HG03045 (cell line): ENCODE measurements at regions not wholly inside any gene's neighbourhood (a gene's known extent, or its start where the extent isn't known, plus 50 kb on each side); places are given as distances from the start of the nearest gene placed in this dataset.
A peak's percentile ranks its signal among the peaks of the same experiment; 100 is the strongest.

Source experiments
- ATAC-seq: cut with Tn5 transposase; IDR thresholded peaks from one replicate; pipeline ENCODE4 v1.9.1; 2021; ENCODE audit warnings: mild to moderate bottlenecking, moderate library complexity; ENCODE audit not compliant: unreplicated experiment

DNA sequence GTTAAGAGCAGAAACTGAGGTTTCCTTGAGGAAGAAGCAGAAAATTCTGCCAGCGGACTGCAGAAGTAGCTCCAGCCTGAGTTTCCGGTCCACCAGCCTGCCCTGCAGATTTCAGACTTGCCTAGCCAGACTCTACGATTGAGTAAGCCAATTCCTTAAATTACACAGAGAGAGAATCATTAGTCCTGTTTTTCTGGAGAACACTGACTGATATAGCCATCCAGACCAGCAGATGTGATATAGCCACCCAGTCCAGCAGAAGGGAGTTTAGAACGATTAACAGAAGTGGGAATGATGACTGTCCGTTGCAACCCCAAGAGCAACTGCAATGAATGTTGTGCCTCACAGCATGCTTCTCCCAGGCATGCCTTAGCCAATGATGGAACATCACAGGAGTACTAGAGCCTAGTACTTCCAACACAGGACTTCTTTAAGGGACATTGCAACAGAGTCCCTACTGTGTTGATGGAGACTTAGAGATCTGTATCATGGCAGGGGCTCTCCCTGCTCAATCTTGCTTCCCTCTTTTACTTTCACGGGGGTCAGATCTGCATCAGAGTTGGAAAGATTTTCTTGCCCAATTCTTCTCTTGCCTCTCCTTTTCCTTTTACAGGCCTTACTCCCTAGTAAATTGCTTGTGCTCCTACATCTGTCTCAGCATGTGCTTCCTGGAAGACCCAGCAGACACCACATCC is 264.6 kb upstream of the CLNK start:
- peak; percentile 61 for ATAC-seq

DNA sequence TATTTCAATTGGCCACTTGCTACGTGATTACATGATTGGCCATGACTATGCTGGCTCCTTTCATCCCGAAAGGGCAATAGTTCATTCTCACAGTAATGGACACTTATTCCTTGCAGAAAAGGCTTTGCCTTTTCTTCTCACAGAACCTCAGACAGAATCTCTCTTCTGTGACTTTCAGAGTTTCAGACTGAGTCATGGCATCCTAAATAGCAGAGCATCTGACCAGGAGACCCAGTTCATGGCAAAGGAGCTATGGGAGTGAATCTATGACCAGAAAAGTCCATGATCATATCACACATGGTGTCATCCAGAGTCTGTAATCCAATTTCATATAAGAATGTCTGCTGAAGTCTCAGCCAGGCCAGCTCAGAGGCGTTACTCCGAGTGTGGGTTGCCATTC is 263.3 kb upstream of the CLNK start:
- ATAC-seq, result no peak

DNA sequence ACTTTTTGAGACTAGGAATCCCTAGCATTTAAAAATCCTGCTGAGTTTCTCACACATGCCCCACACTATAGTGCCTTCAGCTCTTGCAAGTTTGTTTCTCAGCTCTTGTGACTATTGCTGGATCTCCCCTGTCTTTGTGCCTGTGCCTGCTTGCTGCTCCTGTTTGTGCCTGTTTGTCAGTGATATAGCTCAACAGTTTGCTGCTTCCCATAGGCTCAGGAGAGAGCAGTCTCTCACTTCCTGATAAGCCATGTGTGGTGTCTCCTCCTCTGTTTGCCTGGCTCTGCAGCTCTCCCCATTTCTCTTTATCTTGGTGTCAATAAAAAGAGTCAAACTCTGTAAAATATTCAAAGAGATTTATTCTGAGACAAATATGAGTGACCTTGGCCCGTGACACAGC is 259.8 kb upstream of the CLNK start:
- ATAC-seq, result no peak

DNA sequence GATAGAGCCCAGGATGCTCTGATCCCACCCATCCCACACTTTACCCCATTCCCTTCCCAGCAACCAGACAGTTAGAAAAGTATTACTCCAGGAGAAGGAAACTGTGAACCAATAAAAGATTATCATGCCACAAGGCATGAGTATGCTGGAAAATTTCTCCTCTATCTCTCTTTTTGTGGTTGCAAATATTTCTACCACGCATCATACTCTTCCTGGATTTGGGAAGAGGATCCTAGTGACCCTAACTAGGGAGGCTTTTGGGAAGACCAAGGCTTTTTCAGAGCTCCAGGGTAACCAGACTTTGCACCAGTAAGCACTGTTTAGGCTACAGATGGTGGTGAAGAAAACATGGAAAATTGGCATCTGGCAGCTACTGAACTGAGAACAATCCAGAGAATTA is 257.6 kb upstream of the CLNK start:
- ATAC-seq, result no peak

DNA sequence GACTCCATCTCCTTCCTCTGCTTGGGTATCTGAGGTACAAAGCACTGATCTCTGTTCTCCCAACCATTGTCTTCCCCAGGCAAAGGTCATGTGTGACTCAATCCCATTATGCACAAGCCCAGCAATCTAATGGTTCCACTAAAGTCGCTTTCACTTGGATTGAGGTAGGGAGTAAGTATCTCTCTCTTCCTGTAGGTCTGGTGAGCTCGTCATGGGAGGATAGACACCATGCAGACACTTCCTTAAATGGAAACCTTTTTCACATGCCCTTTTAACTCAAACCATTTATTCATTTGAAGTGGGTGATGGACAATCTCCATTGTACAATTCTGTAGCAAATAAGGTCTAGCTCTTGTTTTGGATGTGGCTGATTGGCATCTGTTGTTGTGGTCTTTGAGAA is 245.2 kb upstream of the CLNK start:
- no peak for ATAC-seq

DNA sequence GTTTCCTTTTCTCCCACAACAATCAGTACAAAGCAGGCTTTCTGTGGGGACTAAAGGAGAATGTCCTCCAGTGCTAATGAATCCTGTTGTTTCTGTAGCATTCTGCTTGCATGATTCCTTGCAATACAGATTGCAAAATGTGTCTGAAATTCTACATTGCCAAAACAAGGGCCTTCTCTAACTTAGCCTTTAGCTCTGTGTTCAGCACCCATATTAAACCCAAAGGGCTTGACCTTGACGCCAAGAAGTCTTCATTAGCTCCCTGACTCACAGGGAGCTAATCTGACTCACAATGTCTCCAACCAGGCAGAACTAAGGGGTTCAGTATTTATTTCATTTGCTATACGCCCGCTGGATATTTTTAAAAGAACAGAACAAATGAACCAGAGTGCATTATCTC is 241.4 kb upstream of the CLNK start:
- ATAC-seq, result no peak

DNA sequence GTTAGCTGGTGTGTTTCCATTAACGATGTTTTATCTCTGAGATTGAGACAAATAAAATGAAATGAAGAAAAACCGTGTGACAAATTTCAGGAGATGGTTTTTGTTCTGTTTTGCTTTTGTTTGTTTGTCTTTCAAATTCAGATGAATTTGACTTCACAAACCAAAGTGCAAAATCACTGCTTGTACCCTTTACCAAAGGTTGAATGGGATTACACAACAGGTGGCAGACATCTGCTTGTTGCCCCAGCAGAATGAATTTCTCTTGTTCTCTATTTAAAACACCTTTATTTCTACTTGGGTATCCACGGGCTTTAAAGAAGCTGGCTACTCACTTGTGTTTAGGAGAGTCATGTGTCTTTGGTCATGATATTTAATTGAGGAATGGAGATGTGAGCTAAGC is 239.7 kb upstream of the CLNK start:
- ATAC-seq, result no peak

DNA sequence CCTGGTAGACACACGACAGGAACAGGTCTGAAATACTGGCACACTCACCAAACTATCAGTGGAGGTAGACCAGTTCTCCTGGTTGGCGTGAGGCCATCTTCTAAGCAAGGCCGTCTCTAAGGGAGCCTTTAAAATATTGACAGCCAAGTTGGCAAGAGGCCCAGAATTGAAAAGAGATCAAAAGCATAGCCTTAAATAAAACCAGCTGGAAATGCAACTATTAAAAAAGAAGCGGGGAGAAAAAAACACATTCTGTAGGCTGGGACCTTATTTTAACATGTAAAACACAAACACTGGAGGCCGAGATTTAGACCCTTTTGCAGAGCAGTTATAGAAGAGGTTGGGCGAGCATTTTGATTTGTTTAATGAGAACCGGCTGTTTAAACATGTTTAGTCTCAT is 233.0 kb upstream of the CLNK start:
- no peak for ATAC-seq

DNA sequence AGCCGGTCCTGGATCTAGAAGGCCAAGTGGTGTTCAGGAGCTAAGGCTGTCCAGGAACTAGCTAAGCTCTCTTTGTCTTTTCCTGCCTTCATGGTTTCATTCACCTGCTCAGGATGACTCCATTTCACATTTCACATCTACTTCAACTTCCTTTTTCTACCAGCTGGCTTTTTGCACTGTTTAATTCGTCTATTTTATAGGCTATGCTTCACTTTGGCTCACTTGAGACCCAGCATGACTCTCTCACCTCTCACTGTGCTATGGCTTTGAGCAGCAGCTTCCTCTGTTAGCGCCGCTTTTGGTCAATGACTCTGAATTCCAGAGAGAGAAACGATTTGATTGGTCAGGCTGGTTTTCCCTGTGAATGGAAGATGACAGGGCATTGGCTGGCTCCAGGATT is 213.5 kb upstream of the CLNK start:
- no peak for ATAC-seq

DNA sequence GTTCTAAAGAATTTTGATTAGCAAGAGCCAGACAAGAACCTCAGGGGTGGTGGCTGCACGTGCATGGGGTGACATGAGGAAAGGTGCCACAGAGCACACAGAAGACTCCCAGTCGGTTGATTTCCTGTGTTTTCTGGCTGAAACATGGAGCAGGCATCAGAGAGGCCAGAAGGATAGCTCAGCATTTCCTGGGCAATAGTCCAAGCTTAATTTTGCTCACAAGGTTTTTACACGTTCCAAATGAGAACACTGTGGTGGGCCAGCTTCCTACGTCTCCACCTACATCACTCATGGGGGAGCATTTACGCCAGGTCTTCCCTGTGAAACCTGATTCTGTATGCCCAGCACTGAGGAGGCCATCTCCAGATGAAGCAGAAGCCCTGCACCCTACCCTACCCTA is 212.5 kb upstream of the CLNK start:
- no peak for ATAC-seq

DNA sequence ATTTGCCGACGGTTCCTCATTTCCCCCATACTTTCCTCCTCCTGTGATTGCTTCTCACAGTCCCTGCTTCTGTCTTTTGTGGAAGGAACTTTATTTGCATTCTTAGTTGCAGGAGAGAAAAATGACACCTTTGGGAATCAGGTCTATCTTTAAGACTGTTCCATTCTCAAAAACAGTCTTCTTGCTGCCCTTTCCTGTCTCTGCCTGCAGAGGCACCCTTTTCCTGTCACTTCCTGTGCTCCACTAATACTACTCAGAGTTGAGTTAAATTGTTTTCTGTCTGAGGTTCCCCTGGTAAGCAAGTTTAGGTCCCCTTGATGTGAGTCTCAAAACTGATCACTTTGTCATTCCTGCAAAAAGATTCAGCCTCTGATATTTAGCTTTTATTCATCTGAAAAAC is 208.8 kb upstream of the CLNK start:
- peak; percentile 65 for ATAC-seq

DNA sequence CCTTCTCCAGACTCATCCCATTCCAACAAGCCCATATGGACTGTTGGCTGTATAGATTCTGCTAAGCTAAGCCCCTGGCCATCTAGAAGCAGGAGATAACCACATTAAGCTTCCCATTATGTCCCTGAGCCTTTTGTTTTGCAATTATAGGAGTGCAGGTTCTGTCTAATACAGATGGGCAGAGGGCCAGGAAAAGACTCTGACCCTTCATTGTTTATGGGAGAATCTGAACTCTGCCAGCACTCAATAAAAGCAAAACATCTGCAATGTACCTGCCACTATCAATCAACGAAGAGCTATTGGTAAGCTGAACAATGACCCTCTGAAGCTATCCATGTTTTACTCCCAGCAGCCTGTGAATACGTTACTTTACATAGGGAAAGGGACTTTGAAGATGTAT is 207.3 kb upstream of the CLNK start:
- ATAC-seq, result no peak

DNA sequence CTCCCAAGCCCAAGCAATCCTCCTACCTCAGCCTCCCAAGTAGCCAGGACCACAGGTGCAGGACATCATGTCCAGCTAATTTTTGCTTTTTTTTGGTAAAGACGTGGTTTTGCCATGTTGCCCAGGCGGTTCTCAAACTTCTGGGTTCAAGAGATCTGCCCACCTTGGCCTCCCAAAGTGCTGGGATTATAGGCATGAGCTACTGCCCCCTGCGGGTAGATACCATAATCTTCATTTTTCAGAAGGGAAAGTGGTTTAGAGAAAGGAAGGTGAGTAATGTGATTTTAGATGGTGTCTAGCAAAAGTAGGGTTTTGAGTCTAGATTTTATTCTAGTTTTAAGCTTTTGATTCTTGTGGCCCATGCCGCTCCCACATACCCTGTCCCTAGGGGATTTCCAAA is 205.3 kb upstream of the CLNK start:
- ATAC-seq, result no peak

DNA sequence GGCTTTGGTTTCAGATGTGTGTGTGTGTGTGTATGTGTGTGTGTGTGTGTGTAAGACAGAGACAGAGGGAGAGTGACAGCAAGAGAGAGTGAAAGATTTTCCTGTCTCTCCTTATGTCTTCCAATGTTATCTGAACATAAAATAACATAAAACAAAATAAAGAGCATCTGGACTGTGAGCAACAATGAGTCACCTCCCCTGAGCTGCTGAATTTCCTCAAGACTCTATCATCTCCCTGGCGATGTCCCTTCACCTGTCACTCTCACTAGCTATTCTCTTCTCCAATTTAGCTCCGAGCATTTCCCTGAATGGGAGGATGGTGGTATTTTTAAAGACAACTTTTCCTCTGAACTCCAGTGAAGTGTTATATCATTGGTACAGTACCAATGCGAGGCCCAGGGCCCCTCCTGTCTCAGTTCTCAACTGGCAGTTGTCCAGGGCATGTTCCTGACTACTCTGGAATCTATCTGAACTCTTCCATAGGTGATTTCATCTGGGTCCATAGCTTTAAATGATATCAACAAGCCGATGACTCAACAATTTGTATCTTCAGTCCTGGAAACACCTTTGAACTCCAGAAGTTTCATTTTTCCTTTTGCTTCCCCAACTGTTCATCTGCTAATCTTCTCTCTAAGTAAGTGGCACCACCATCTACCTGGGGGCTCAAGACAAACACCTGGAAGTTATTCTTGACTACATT is 195.0 kb upstream of the CLNK start:
- no peak for ATAC-seq

DNA sequence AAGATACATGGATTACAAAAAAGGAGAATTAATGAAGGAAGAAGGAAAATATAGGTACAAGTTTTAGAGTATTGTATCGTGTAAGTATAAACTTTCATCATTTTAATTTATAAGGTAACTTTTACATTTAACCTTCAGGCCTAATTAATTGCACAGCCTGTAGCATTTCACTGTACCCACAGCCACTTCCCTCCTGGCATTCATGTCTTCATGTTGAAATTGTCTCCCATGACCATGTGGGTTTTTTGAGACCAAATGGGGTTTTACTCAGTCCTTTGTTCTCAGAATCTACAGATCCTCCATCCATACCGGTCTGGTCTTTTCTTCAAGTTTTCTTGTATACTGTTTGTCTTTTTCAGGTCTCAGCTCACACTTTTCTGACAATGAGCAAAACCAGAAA is 194.3 kb upstream of the CLNK start:
- ATAC-seq, result no peak

DNA sequence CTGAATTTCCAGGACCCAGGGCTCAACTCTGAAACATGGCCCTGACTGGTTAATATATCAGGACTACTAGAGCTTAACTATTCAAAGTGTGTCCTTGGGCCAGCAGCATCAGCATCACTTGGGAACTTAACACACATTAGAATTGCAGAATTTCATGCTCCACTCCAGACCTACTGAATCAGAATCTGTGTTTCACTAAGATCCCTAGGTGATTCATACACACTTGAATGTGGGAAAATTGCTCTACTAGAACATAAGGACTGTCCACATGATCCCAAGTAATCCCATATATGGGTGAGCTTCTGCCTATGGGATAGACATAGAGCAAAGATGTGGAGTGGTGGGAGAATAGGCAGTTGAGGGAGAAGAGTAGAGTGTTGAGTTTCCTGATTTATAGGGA is 192.5 kb upstream of the CLNK start:
- ATAC-seq, result no peak

DNA sequence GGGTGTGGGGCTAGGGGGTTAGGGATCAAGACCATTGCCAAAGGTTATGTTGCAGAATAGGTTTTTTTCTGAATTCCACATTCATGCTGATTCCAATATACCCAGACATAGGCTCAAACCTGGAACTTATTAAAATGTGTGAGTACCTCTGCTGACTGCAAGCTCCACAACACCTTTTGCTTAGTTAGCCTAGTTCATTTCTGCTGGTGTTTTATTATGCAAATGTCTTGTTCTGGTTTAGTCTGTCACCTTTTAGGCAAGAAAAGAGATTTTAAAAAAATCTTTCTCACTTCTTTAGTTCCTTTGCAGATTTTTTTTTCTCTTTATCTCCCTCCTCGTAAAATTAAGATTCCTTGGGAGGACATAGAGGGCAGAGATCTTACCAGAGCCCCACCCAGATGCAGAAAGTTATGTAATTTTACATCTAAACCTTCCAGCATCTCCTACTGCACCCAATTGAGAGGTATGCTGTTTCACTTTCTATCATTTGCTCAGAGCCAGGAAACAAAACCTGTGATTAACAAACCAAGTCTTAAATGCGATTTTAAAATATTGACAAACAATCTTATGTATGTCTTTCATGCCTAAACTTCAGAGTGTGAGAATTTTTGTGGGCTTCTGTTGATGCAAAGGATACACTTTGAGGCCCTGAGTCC is 190.7 kb upstream of the CLNK start:
- ATAC-seq, result no peak

DNA sequence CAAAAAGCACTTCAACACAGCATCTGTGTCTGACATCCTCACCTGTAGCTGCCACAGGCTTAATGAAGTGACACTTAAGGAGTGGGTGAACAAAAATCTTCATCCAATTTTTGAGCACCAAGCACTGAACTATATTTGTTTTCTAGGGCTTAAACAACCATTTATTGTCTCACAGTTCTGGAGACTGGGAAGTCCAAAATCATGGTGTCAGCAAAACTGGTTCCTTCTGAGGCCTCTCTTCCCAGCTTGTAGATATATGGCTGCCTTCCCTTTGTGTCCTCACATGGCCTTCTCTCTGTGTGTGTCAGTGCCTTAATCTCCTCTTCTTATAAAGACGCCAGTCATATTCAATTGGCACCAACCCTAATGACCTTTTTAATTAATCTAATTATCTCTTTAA is 189.2 kb upstream of the CLNK start:
- ATAC-seq, result no peak

DNA sequence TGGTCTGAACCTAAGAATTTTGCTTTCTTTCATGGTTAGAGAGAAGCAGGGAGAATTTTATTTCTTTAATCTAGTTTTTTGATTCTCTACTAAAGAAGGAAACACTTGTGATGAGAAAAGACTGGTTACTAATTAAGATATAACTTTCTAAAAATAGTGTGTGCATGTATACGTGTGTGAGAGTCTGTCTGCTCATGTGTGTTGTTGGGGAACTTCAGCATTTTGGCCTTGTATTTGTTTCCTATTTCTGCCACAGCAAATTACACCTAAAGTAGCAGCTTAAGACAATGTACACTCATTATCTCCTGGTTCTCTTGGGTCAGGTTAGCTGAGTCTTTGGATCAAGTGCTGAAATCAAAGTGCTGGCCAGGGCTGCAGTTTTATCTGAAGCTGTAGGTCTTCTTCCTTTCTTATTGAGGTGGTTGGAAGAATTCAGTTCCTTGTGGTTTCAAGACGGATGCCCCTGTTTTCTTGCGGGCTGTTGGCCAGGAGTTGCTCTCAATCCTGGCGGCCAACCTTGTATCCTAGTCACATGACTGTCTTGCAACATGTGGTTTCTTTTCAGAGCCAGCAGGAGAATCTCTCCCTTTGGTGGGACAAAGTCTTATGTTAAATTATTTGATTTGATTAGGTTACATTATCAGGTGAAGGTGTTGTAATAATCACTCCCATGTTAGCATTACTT is 188.4 kb upstream of the CLNK start:
- ATAC-seq, result no peak

DNA sequence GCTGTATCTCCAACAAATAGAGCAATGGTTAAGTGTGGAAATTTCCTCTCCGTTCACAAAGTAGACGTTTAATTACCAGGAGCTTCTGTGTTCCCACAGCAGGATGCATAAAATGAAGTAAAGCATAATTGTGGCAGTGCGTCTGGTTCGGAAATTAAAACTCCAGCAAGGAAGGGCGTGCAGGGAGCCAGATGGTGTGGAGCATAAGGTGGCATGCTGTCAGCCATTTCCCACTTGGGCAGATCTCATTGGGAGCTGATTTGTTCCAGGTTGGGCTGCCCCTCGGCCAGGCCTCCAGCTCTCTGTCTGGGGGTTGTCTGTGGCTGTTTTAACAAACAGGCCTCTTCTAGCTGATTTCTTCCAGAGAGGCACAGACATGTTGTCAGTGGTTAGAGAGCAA is 182.1 kb upstream of the CLNK start:
- no peak for ATAC-seq

DNA sequence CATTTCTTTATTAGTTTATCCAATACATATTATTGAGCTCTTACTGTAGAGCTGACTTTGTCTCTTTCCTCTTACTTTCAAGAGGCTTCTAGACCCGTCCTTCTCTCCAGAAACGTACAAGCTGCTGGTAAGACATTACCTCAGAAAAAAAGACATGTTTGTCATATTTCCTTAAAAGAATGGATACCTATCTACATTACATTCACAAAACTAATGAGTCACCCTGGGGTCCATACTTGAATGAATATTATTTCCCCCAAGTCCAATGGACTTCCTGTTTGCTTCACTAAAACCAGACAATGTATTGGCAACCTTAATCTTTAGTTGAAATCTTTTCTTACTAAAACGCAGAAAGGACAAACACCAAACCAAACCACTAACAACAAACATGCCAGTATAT is 176.5 kb upstream of the CLNK start:
- ATAC-seq, result no peak

DNA sequence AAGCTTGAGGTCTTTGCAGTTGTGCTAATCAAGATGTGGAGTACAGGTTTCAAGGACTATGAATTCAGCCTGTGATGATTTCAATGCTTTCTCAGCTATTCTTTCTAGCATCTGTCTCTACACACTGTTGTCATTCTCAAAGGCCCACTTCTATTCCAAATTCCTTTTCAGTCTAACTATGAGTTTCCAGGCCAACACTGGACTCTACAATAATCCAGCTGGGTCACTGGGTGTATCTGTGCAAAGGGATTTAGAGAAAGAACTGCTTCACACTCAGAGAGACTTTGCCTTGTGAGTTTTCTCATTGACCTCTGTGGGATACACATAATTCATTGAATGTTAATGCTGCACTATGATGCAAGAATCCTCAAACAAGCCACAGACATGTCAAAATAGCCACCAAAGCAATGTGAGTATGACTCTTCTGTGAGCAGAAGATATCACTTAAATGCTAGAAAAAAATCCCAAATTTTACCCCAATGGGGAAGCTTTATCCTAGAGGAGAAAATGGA is 171.8 kb upstream of the CLNK start:
- no peak for ATAC-seq
